ENCODE measurements at regions not wholly inside any gene's neighbourhood (a gene's known extent, or its start where the extent isn't known, plus 50 kb on each side); places are given as distances from the start of the nearest gene placed in this dataset.

DNA sequence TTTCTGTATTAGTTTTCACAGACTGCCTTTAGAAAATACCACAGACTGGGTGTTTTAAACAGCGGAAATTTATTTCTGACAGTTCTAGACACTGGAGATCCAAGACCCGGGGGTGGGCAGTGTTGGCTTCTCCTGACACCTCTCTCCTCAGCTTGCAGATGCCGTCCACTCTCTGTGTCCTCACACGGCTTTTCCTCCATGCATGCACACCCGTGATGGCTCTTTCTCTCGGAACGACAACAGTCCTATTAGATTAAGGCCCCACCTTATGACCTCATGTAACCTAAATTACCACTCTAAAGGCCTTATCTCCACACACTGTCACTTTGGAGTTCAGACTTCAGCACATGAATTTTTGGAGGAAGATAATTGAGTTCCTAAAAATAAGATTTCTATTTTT lies 142.9 kb upstream of the VWC2 start:
- H2BK12ac ChIP-seq (ENCODE audit: low read length): no peak overlapping the region
- H3K4me2 ChIP-seq (ENCODE audit: insufficient read depth, low read length, poor library complexity, severe bottlenecking): no peak overlapping the region
- no peaks in the 10 kb centered on the region for H3K79me1 ChIP-seq (ENCODE audit: low read depth, low read length)
- no peak overlapping the region for H3K4me3 ChIP-seq (ENCODE audit: low read length in 2 of 2)
- no peak overlapping the region for H3K27ac ChIP-seq (replicated peaks; ENCODE audit: low read length)
- no peak for DNase-seq (ENCODE audit: low spot score)
- no peak overlapping the region for H4K91ac ChIP-seq (ENCODE audit: low read depth, low read length, poor library complexity)
- WGBS, 2 donors (ENCODE audit: extremely low coverage in 2 of 2, insufficient read length in 2 of 2, insufficient replicate concordance in 1 of 2): no CpG with 5 or more reads among the region's 7 CpGs
- no peak overlapping the region for H3K18ac ChIP-seq (ENCODE audit: low read length)
- no peaks in the 10 kb centered on the region for H3K27me3 ChIP-seq (ENCODE audit: control insufficient read depth in 3 of 3, insufficient read depth in 3 of 3, low read depth in 1 of 3, low read length in 3 of 3)
- no peaks in the 10 kb centered on the region for H3K36me3 ChIP-seq (replicated peaks in 1 of 2; ENCODE audit: control insufficient read depth in 2 of 2, insufficient read depth in 2 of 2, low read length in 2 of 2)
- H3K9me3 ChIP-seq (replicated peaks in 1 of 2; ENCODE audit: control insufficient read depth in 2 of 2, insufficient read depth in 1 of 2, low read depth in 1 of 2, low read length in 2 of 2): no peaks in the 10 kb centered on the region
- H3K23ac ChIP-seq (ENCODE audit: low read depth, low read length, poor library complexity): no peak overlapping the region
- H4K8ac ChIP-seq (ENCODE audit: low read depth, low read length): no peak overlapping the region
- no peak overlapping the region for H2BK5ac ChIP-seq (ENCODE audit: low read length)
- H2BK120ac ChIP-seq (ENCODE audit: low read depth, low read length): no peak overlapping the region
- no peak overlapping the region for H3K14ac ChIP-seq (ENCODE audit: low read length)
- H3K4ac ChIP-seq (ENCODE audit: low read length): no peak overlapping the region
- H3K4me1 ChIP-seq (ENCODE audit: control insufficient read depth in 2 of 2, insufficient read depth in 1 of 2, low read depth in 1 of 2, low read length in 2 of 2): peaks cover 0 to 5% of the 10 kb centered on the region in 2 donors
- no peak overlapping the region for H3K9ac ChIP-seq (ENCODE audit: low read depth, low read length, poor library complexity)
- no peak overlapping the region for H2AFZ ChIP-seq (ENCODE audit: low read length)
- H2BK15ac ChIP-seq (ENCODE audit: low read length): no peak overlapping the region
- H2AK5ac ChIP-seq (ENCODE audit: low read depth, low read length): no peak overlapping the region

GRCh38 chr7:49631071-49631815 lies 142.2 kb upstream of the VWC2 start:
- no peak overlapping the region for H2BK12ac ChIP-seq (ENCODE audit: low read length)
- no peak overlapping the region for H2BK15ac ChIP-seq (ENCODE audit: low read length)
- no peak overlapping the region for H3K9ac ChIP-seq (ENCODE audit: low read depth, low read length, poor library complexity)
- H3K27ac ChIP-seq (replicated peaks; ENCODE audit: low read length): no peak overlapping the region
- no peak overlapping the region for H3K14ac ChIP-seq (ENCODE audit: low read length)
- H3K18ac ChIP-seq (ENCODE audit: low read length): no peak overlapping the region
- no peak overlapping the region for H3K23ac ChIP-seq (ENCODE audit: low read depth, low read length, poor library complexity)
- H3K36me3 ChIP-seq (replicated peaks in 1 of 2; ENCODE audit: control insufficient read depth in 2 of 2, insufficient read depth in 2 of 2, low read length in 2 of 2): no peaks in the 10 kb centered on the region
- H2BK120ac ChIP-seq (ENCODE audit: low read depth, low read length): no peak overlapping the region
- H3K27me3 ChIP-seq (ENCODE audit: control insufficient read depth in 3 of 3, insufficient read depth in 3 of 3, low read depth in 1 of 3, low read length in 3 of 3): no peaks in the 10 kb centered on the region
- H3K4ac ChIP-seq (ENCODE audit: low read length): no peak overlapping the region
- H2AFZ ChIP-seq (ENCODE audit: low read length): no peak overlapping the region
- no peak overlapping the region for H3K4me3 ChIP-seq (ENCODE audit: low read length in 2 of 2)
- no peaks in the 10 kb centered on the region for H3K79me1 ChIP-seq (ENCODE audit: low read depth, low read length)
- H3K4me1 ChIP-seq (ENCODE audit: control insufficient read depth in 2 of 2, insufficient read depth in 1 of 2, low read depth in 1 of 2, low read length in 2 of 2): peaks cover 0 to 5% of the 10 kb centered on the region in 2 donors
- DNase-seq (ENCODE audit: low spot score): no peak
- no peak overlapping the region for H2BK5ac ChIP-seq (ENCODE audit: low read length)
- no peak overlapping the region for H4K8ac ChIP-seq (ENCODE audit: low read depth, low read length)
- H3K4me2 ChIP-seq (ENCODE audit: insufficient read depth, low read length, poor library complexity, severe bottlenecking): no peak overlapping the region
- no peak overlapping the region for H2AK5ac ChIP-seq (ENCODE audit: low read depth, low read length)
- H4K91ac ChIP-seq (ENCODE audit: low read depth, low read length, poor library complexity): no peak overlapping the region
- no peaks in the 10 kb centered on the region for H3K9me3 ChIP-seq (replicated peaks in 1 of 2; ENCODE audit: control insufficient read depth in 2 of 2, insufficient read depth in 1 of 2, low read depth in 1 of 2, low read length in 2 of 2)

- no peak overlapping the region for H4K8ac ChIP-seq (ENCODE audit: low read depth, low read length)
- no peak overlapping the region for H3K18ac ChIP-seq (ENCODE audit: low read length)
- WGBS, 2 donors (ENCODE audit: extremely low coverage in 2 of 2, insufficient read length in 2 of 2, insufficient replicate concordance in 1 of 2): no CpG with 5 or more reads among the region's 8 CpGs
- no peak for DNase-seq (ENCODE audit: low spot score)
- no peak overlapping the region for H3K4me3 ChIP-seq (ENCODE audit: low read length in 2 of 2)
- no peak overlapping the region for H2BK12ac ChIP-seq (ENCODE audit: low read length)
- H3K4me1 ChIP-seq (ENCODE audit: control insufficient read depth in 2 of 2, insufficient read depth in 1 of 2, low read depth in 1 of 2, low read length in 2 of 2): peaks cover 0 to 5% of the 10 kb centered on the region in 2 donors
- no peak overlapping the region for H3K23ac ChIP-seq (ENCODE audit: low read depth, low read length, poor library complexity)
- H3K36me3 ChIP-seq (replicated peaks in 1 of 2; ENCODE audit: control insufficient read depth in 2 of 2, insufficient read depth in 2 of 2, low read length in 2 of 2): no peaks in the 10 kb centered on the region
- H3K9me3 ChIP-seq (replicated peaks in 1 of 2; ENCODE audit: control insufficient read depth in 2 of 2, insufficient read depth in 1 of 2, low read depth in 1 of 2, low read length in 2 of 2): no peaks in the 10 kb centered on the region
- no peak overlapping the region for H3K4me2 ChIP-seq (ENCODE audit: insufficient read depth, low read length, poor library complexity, severe bottlenecking)
- H2AK5ac ChIP-seq (ENCODE audit: low read depth, low read length): no peak overlapping the region
- no peak overlapping the region for H3K14ac ChIP-seq (ENCODE audit: low read length)
- no peak overlapping the region for H2BK120ac ChIP-seq (ENCODE audit: low read depth, low read length)
- no peaks in the 10 kb centered on the region for H3K79me1 ChIP-seq (ENCODE audit: low read depth, low read length)
- H2BK5ac ChIP-seq (ENCODE audit: low read length): no peak overlapping the region
- no peak overlapping the region for H2AFZ ChIP-seq (ENCODE audit: low read length)
- H3K27me3 ChIP-seq (ENCODE audit: control insufficient read depth in 3 of 3, insufficient read depth in 3 of 3, low read depth in 1 of 3, low read length in 3 of 3): no peaks in the 10 kb centered on the region
- H3K27ac ChIP-seq (replicated peaks; ENCODE audit: low read length): no peak overlapping the region
- H2BK15ac ChIP-seq (ENCODE audit: low read length): no peak overlapping the region
- no peak overlapping the region for H3K9ac ChIP-seq (ENCODE audit: low read depth, low read length, poor library complexity)
- no peak overlapping the region for H3K4ac ChIP-seq (ENCODE audit: low read length)
- no peak overlapping the region for H4K91ac ChIP-seq (ENCODE audit: low read depth, low read length, poor library complexity)
These were observed 141.5 kb upstream of the VWC2 start for GRCh38 chr7:49631960-49632359.

DNA sequence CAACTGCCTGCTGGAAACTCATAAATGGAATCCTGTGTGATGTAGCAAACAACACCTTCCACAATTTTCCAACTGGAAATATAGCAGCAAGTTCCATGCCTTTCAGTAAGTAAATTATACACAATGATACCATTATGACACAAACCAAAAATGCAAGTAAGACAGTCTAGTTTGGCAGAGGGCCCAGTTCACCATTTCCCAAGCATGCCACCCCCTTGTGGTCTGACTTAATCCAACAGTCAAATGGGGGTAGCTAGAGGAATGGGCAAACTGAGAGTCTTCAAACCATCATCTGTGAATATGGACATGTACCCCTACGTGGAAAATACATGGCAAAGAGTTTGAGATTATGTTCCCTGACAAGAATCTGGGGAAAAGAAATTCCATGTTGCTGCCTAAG lies 137.6 kb upstream of the VWC2 start:
- Histone ChIP-seq H3K9me3 (replicated peaks in 1 of 2; ENCODE audit: control insufficient read depth in 2 of 2, insufficient read depth in 1 of 2, low read depth in 1 of 2, low read length in 2 of 2) (no peaks in the 10 kb centered on the region), H3K4me1 (ENCODE audit: control insufficient read depth in 2 of 2, insufficient read depth in 1 of 2, low read depth in 1 of 2, low read length in 2 of 2) (peaks cover 0 to 5% of the 10 kb centered on the region in 2 donors), H3K23ac (ENCODE audit: low read depth, low read length, poor library complexity) (no peak overlapping the region), H2BK5ac (ENCODE audit: low read length) (no peak overlapping the region), H3K14ac (ENCODE audit: low read length) (no peak overlapping the region), H3K9ac (ENCODE audit: low read depth, low read length, poor library complexity) (no peak overlapping the region), H3K36me3 (replicated peaks in 1 of 2; ENCODE audit: control insufficient read depth in 2 of 2, insufficient read depth in 2 of 2, low read length in 2 of 2) (no peaks in the 10 kb centered on the region), H3K4ac (ENCODE audit: low read length) (no peak overlapping the region), H3K27ac (replicated peaks; ENCODE audit: low read length) (no peak overlapping the region), H2BK15ac (ENCODE audit: low read length) (no peak overlapping the region), H2AK5ac (ENCODE audit: low read depth, low read length) (no peak overlapping the region), H3K79me1 (ENCODE audit: low read depth, low read length) (no peaks in the 10 kb centered on the region), H3K18ac (ENCODE audit: low read length) (no peak overlapping the region), H4K8ac (ENCODE audit: low read depth, low read length) (no peak overlapping the region), H3K4me3 (ENCODE audit: low read length in 2 of 2) (no peak overlapping the region), H2BK12ac (ENCODE audit: low read length) (no peak overlapping the region), H3K4me2 (ENCODE audit: insufficient read depth, low read length, poor library complexity, severe bottlenecking) (no peak overlapping the region), H2BK120ac (ENCODE audit: low read depth, low read length) (no peak overlapping the region), H4K91ac (ENCODE audit: low read depth, low read length, poor library complexity) (no peak overlapping the region), H2AFZ (ENCODE audit: low read length) (no peak overlapping the region), H3K27me3 (ENCODE audit: control insufficient read depth in 3 of 3, insufficient read depth in 3 of 3, low read depth in 1 of 3, low read length in 3 of 3) (no peaks in the 10 kb centered on the region)
- no CpG with 5 or more reads among the region's 1 CpG for WGBS, 2 donors (ENCODE audit: extremely low coverage in 2 of 2, insufficient read length in 2 of 2, insufficient replicate concordance in 1 of 2)
- no peak for DNase-seq (ENCODE audit: low spot score)

Data from neuronal stem cell (in vitro differentiated cells).